Ovary (tissue), 7 donors: ENCODE measurements at regions not wholly inside any gene's neighbourhood (a gene's known extent, or its start where the extent isn't known, plus 50 kb on each side); places are given as distances from the start of the nearest gene placed in this dataset.

Experiments
- DNase-seq, 5 donors: peaks; one replicate each; pipeline ENCODE4 v3.0.0-alpha.2; 2019 to 2020
- H3K27ac ChIP-seq, 2 donors: fragments of 200-600 bp; one replicate each; pipeline versions ENCODE4 v1.5.1 to v1.8.0; 2019 to 2022
- H3K27me3 ChIP-seq: fragments of 200-600 bp; one replicate; pipeline ENCODE4 v1.8.0; 2022
- H3K36me3 ChIP-seq: fragments of 200-600 bp; sonication (generic); one replicate; pipeline ENCODE4 v1.5.1; 2019
- H3K4me1 ChIP-seq: one replicate; pipeline ENCODE4 v1.8.1; 2013; ENCODE audit warnings: mild to moderate bottlenecking, moderate library complexity; ENCODE audit not compliant: insufficient read depth
- H3K4me3 ChIP-seq: fragments of 200-600 bp; sonication (generic); one replicate; pipeline ENCODE4 v1.5.1; 2017
- H3K9me3 ChIP-seq, 2 donors: fragments of 200-600 bp in 1 of 2; sonication (generic) in 1 of 2; one replicate each; pipeline versions ENCODE4 v1.5.1 to v1.8.1; 2013 to 2019; ENCODE audit warnings: mild to moderate bottlenecking in 1 of 2, moderate library complexity in 1 of 2
- EP300 ChIP-seq: sonication (generic); formaldehyde crosslinking; IDR thresholded peaks from one replicate; pipeline ENCODE4 v1.6.1; 2017; ENCODE audit warnings: antibody characterized with exemption
- POLR2A ChIP-seq: fragments of 450-650 bp; IDR thresholded peaks from one replicate; pipeline ENCODE4 v1.6.1; 2017; ENCODE audit warnings: antibody characterized with exemption, mild to moderate bottlenecking, moderate library complexity
- WGBS, 3 donors: extraction: QIAGEN DNeasy Blood & Tissue Kit in 1 of 3; methylation state at CpG; one replicate each; pipeline versions ENCODE4 v1.1.5 to v1.1.7; 2013 to 2017; 5-methylcytosine and 5-hydroxymethylcytosine counted together
- intact Hi-C, 4 donors: fragments of 100-400 bp; cut with DNase I; formaldehyde crosslinking; loops; one replicate each; pipeline versions ENCODE4 v1.11.0 to v1.15.1; 2022 to 2023
- TF ChIP-seq, protein P1 (sequence below), 3 donors: fragments of 450-650 bp in 2 of 3; fragments of 200-600 bp in 1 of 3; IDR thresholded peaks; one replicate each; pipeline versions ENCODE4 v1.5.1 to v1.8.0; 2016 to 2022; ENCODE audit warnings: antibody characterized with exemption in 3 of 3, mild to moderate bottlenecking in 1 of 3
- donor health status: DM: no; HTN: no; CAD: no; lungs with moderate emphysema.
- donor health status: DM: no; HTN: no; CAD: no.
- donor health status: Bipolar disorder and iron deficiency.
- donor health status: DM: no; HTN: no; CAD: no.
- donor health status: DM: yes; HTN: yes; CAD: no.

GRCh38 chr1:100622037-100622436 lies 84.1 kb downstream of the GPR88 start:
- intact Hi-C loops = no loop called here
- peaks cover 6% of the 10 kb centered on the region for H3K4me1 ChIP-seq
- H3K36me3 ChIP-seq = no peaks in the 10 kb centered on the region
- H3K27ac ChIP-seq = no peak overlapping the region
- no peak overlapping the region for H3K4me3 ChIP-seq
- no peaks in the 10 kb centered on the region for H3K9me3 ChIP-seq
- no peaks in the 10 kb centered on the region for H3K27me3 ChIP-seq
- TF ChIP-seq EP300 (no peak), POLR2A (no peak)
- TF ChIP-seq, protein P1, sequence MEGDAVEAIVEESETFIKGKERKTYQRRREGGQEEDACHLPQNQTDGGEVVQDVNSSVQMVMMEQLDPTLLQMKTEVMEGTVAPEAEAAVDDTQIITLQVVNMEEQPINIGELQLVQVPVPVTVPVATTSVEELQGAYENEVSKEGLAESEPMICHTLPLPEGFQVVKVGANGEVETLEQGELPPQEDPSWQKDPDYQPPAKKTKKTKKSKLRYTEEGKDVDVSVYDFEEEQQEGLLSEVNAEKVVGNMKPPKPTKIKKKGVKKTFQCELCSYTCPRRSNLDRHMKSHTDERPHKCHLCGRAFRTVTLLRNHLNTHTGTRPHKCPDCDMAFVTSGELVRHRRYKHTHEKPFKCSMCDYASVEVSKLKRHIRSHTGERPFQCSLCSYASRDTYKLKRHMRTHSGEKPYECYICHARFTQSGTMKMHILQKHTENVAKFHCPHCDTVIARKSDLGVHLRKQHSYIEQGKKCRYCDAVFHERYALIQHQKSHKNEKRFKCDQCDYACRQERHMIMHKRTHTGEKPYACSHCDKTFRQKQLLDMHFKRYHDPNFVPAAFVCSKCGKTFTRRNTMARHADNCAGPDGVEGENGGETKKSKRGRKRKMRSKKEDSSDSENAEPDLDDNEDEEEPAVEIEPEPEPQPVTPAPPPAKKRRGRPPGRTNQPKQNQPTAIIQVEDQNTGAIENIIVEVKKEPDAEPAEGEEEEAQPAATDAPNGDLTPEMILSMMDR (IDR thresholded peaks at IDR 0.05) = no peak
- 2 to 9% (median 7%) methylated on average over 1 of the region's 1 CpG for WGBS, 3 donors
- DNase-seq = peak in 4 of 5 donors; percentile 19 to 53 (median 32)

- TF ChIP-seq, protein P1 (IDR thresholded peaks at IDR 0.05) = no peak
- TF ChIP-seq EP300 (no peak), POLR2A (no peak)
- H3K27me3 ChIP-seq = no peaks in the 10 kb centered on the region
- H3K9me3 ChIP-seq = no peaks in the 10 kb centered on the region
- intact Hi-C loops = no loop called here
- H3K36me3 ChIP-seq = no peaks in the 10 kb centered on the region
- H3K4me3 ChIP-seq = no peak overlapping the region
- WGBS, 3 donors = 57 to 67% (median 63%) methylated on average over 1 of the region's 1 CpG
- no peak for DNase-seq
- no peak overlapping the region for H3K27ac ChIP-seq
- H3K4me1 ChIP-seq = peaks cover 6% of the 10 kb centered on the region
Measured at GRCh38 chr1:100622506-100622905, 84.6 kb downstream of the GPR88 start.

- DNase-seq = no peak
- Histone ChIP-seq H3K4me3 (no peak overlapping the region), H3K36me3 (no peaks in the 10 kb centered on the region), H3K9me3 (no peaks in the 10 kb centered on the region), H3K27ac (no peak overlapping the region), H3K4me1 (peaks cover 6% of the 10 kb centered on the region), H3K27me3 (no peaks in the 10 kb centered on the region)
- intact Hi-C loops = no loop called here
- WGBS, 3 donors = 28 to 44% (median 36%) methylated on average over 5 of the region's 5 CpGs
- TF ChIP-seq EP300 = no peak
- TF ChIP-seq, protein P1 (IDR thresholded peaks at IDR 0.05) = no peak
- no peak for TF ChIP-seq POLR2A
Measured at GRCh38 chr1:100622966-100623762, 85.2 kb downstream of the GPR88 start.

GRCh38 chr1:100624886-100625610 lies 87.1 kb downstream of the GPR88 start:
- H3K36me3 ChIP-seq = no peaks in the 10 kb centered on the region
- 42 to 66% (median 51%) methylated on average over 9 of the region's 9 CpGs for WGBS, 3 donors
- H3K4me1 ChIP-seq = peaks cover 6% of the 10 kb centered on the region
- no peak overlapping the region for H3K27ac ChIP-seq
- H3K27me3 ChIP-seq = no peaks in the 10 kb centered on the region
- H3K4me3 ChIP-seq = no peak overlapping the region
- intact Hi-C loops = no loop called here
- no peaks in the 10 kb centered on the region for H3K9me3 ChIP-seq
- TF ChIP-seq EP300 = no peak
- TF ChIP-seq, protein P1 (IDR thresholded peaks at IDR 0.05) = no peak
- no peak for TF ChIP-seq POLR2A
- no peak for DNase-seq
